ENCODE measurements at regions not wholly inside any gene's neighbourhood (a gene's known extent, or its start where the extent isn't known, plus 50 kb on each side); places are given as distances from the start of the nearest gene placed in this dataset.

GRCh38 chr9:119500072-119500771 is 131.0 kb upstream of the BRINP1 start:
- DNase-seq (ENCODE audit: low read depth in 2 of 2), result no peak

GRCh38 chr9:119487118-119487827 is 118.0 kb upstream of the BRINP1 start:
- DNase-seq (ENCODE audit: low read depth in 2 of 2), result no peak

GRCh38 chr9:119483153-119483552 is 113.9 kb upstream of the BRINP1 start:
- no peak for DNase-seq (ENCODE audit: low read depth in 2 of 2)

GRCh38 chr9:119477197-119477596 is 108.0 kb upstream of the BRINP1 start:
- no peak for DNase-seq (ENCODE audit: low read depth in 2 of 2)

- no peak for DNase-seq (ENCODE audit: low read depth in 2 of 2)
Measured at GRCh38 chr9:119458068-119458467, 88.8 kb upstream of the BRINP1 start.

GRCh38 chr9:119453980-119454379 is 84.7 kb upstream of the BRINP1 start:
- DNase-seq (ENCODE audit: low read depth in 2 of 2), result peak in 1 of 2 experiments; percentile 2

- peak; percentile 13 to 15 for DNase-seq (ENCODE audit: low read depth in 2 of 2)
Measured at GRCh38 chr9:119453490-119453911, 84.3 kb upstream of the BRINP1 start.

GRCh38 chr9:119451426-119451825 is 82.2 kb upstream of the BRINP1 start:
- DNase-seq (ENCODE audit: low read depth in 2 of 2), result no peak

GRCh38 chr9:119443179-119443578 is 73.9 kb upstream of the BRINP1 start:
- no peak for DNase-seq (ENCODE audit: low read depth in 2 of 2)

- DNase-seq (ENCODE audit: low read depth in 2 of 2), result no peak
Measured at GRCh38 chr9:119441832-119442231, 72.6 kb upstream of the BRINP1 start.

GRCh38 chr9:119441338-119441737 is 72.1 kb upstream of the BRINP1 start:
- DNase-seq (ENCODE audit: low read depth in 2 of 2), result no peak

- no peak for DNase-seq (ENCODE audit: low read depth in 2 of 2)
Measured at GRCh38 chr9:119436261-119436660, 67.0 kb upstream of the BRINP1 start.

- no peak for DNase-seq (ENCODE audit: low read depth in 2 of 2)
Measured at GRCh38 chr9:119435076-119435475, 65.8 kb upstream of the BRINP1 start.

GRCh38 chr9:119432428-119432827 is 63.2 kb upstream of the BRINP1 start:
- no peak for DNase-seq (ENCODE audit: low read depth in 2 of 2)

- no peak for DNase-seq (ENCODE audit: low read depth in 2 of 2)
Measured at GRCh38 chr9:119429302-119429701, 60.1 kb upstream of the BRINP1 start.

GRCh38 chr9:119420231-119420630 is 51.0 kb upstream of the BRINP1 start:
- no peak for DNase-seq (ENCODE audit: low read depth in 2 of 2)

Measured in fibroblast of skin of left biceps (primary cell).